ENCODE measurements at regions not wholly inside any gene's neighbourhood (a gene's known extent, or its start where the extent isn't known, plus 50 kb on each side); places are given as distances from the start of the nearest gene placed in this dataset.
A peak's percentile ranks its signal among the peaks of the same experiment; 100 is the strongest.

- intact Hi-C loops (cut with DNase I) = loop anchor here (5.0 to 10.0 kb wide), 2 partner anchors 291 to 293 kb away; no protein-coding TSS in a partner anchor
- Histone ChIP-seq H3K27me3 (ENCODE audit: control insufficient read depth in 1 of 2, insufficient read depth in 2 of 2, low read length in 1 of 2) (peaks cover 0 to 2% of the 10 kb centered on the region in 2 donors), H3K4me1 (ENCODE audit: control insufficient read depth in 1 of 2, insufficient read depth in 2 of 2, low read length in 2 of 2) (no peaks in the 10 kb centered on the region), H3K9me3 (ENCODE audit: control insufficient read depth, low read length) (no peaks in the 10 kb centered on the region), H3K4me3 (ENCODE audit: low read length in 2 of 2) (no peak overlapping the region), H3K36me3 (ENCODE audit: control insufficient read depth in 1 of 2, insufficient read depth in 2 of 2, low read length in 1 of 2) (no peaks in the 10 kb centered on the region), H3K27ac (ENCODE audit: low read depth in 1 of 2, low read length in 2 of 2) (no peak overlapping the region)
- ATAC-seq (ENCODE audit: low FRiP score) (no peak), DNase-seq (peak; percentile 67 to 85)
- 45 to 48% methylated on average over 20 of the region's 20 CpGs for WGBS, 2 donors
These were observed 55.7 kb upstream of the ETV3 start for GRCh38 chr1:157193702-157194391.

GRCh38 chr1:157193219-157193618 lies 55.0 kb upstream of the ETV3 start:
- no peak overlapping the region for H3K27ac ChIP-seq (ENCODE audit: low read depth in 1 of 2, low read length in 2 of 2)
- ATAC-seq (ENCODE audit: low FRiP score) (no peak), DNase-seq (no peak)
- no peaks in the 10 kb centered on the region for H3K36me3 ChIP-seq (ENCODE audit: control insufficient read depth in 1 of 2, insufficient read depth in 2 of 2, low read length in 1 of 2)
- H3K9me3 ChIP-seq (ENCODE audit: control insufficient read depth, low read length) = no peaks in the 10 kb centered on the region
- intact Hi-C loops (cut with DNase I) = loop anchor here (5.0 to 10.0 kb wide), 2 partner anchors 292 to 294 kb away; no protein-coding TSS in a partner anchor
- H3K27me3 ChIP-seq (ENCODE audit: control insufficient read depth in 1 of 2, insufficient read depth in 2 of 2, low read length in 1 of 2) = peaks cover 0 to 2% of the 10 kb centered on the region in 2 donors
- no peaks in the 10 kb centered on the region for H3K4me1 ChIP-seq (ENCODE audit: control insufficient read depth in 1 of 2, insufficient read depth in 2 of 2, low read length in 2 of 2)
- 0 to 24% methylated on average over 1 of the region's 1 CpG for WGBS, 2 donors
- H3K4me3 ChIP-seq (ENCODE audit: low read length in 2 of 2) = no peak overlapping the region

- no peak for ATAC-seq (ENCODE audit: low FRiP score)
These were observed 52.1 kb upstream of the ETV3 start for GRCh38 chr1:157189986-157190982.

GRCh38 chr1:157189096-157189495 lies 50.9 kb upstream of the ETV3 start:
- ATAC-seq (ENCODE audit: low FRiP score) (no peak), DNase-seq (no peak)
- H3K9me3 ChIP-seq (ENCODE audit: control insufficient read depth, low read length) = no peaks in the 10 kb centered on the region
- no peak overlapping the region for H3K27ac ChIP-seq (ENCODE audit: low read depth in 1 of 2, low read length in 2 of 2)
- intact Hi-C loops (cut with DNase I) = no loop called here
- H3K4me1 ChIP-seq (ENCODE audit: control insufficient read depth in 1 of 2, insufficient read depth in 2 of 2, low read length in 2 of 2) = no peaks in the 10 kb centered on the region
- WGBS, 2 donors = 78 to 79% methylated on average over 4 of the region's 4 CpGs
- peaks cover 0 to 2% of the 10 kb centered on the region in 2 donors for H3K27me3 ChIP-seq (ENCODE audit: control insufficient read depth in 1 of 2, insufficient read depth in 2 of 2, low read length in 1 of 2)
- H3K4me3 ChIP-seq (ENCODE audit: low read length in 2 of 2) = no peak overlapping the region
- no peaks in the 10 kb centered on the region for H3K36me3 ChIP-seq (ENCODE audit: control insufficient read depth in 1 of 2, insufficient read depth in 2 of 2, low read length in 1 of 2)

More at GRCh38 chr1:157189986-157190982, 52.1 kb upstream of the ETV3 start:
- peaks cover 0 to 2% of the 10 kb centered on the region in 2 donors for H3K27me3 ChIP-seq (ENCODE audit: control insufficient read depth in 1 of 2, insufficient read depth in 2 of 2, low read length in 1 of 2)
- H3K4me3 ChIP-seq (ENCODE audit: low read length in 2 of 2) = no peak overlapping the region
- no peaks in the 10 kb centered on the region for H3K4me1 ChIP-seq (ENCODE audit: control insufficient read depth in 1 of 2, insufficient read depth in 2 of 2, low read length in 2 of 2)
- H3K27ac ChIP-seq (ENCODE audit: low read depth in 1 of 2, low read length in 2 of 2) = no peak overlapping the region
- DNase-seq = no peak
- WGBS, 2 donors = 82% methylated on average over 22 of the region's 22 CpGs
- intact Hi-C loops (cut with DNase I) = loop anchor here (5.0 to 10.0 kb wide), 2 partner anchors 295 to 297 kb away; no protein-coding TSS in a partner anchor
- H3K9me3 ChIP-seq (ENCODE audit: control insufficient read depth, low read length) = no peaks in the 10 kb centered on the region
- no peaks in the 10 kb centered on the region for H3K36me3 ChIP-seq (ENCODE audit: control insufficient read depth in 1 of 2, insufficient read depth in 2 of 2, low read length in 1 of 2)

All from aorta (tissue), 5 donors.